Gastrocnemius medialis (tissue), 4 donors: ENCODE measurements at regions not wholly inside any gene's neighbourhood (a gene's known extent, or its start where the extent isn't known, plus 50 kb on each side); places are given as distances from the start of the nearest gene placed in this dataset.

ENCODE experiments used
- ATAC-seq, 2 donors: fragments of 150-250 bp; one replicate each; pipeline ENCODE4 v1.9.1; 2016
- DNase-seq, 2 donors: peaks; one replicate each; pipeline ENCODE4 v3.0.0-alpha.2; 2019
- H3K27ac ChIP-seq, 4 donors: fragments of 200-600 bp; sonication (generic); 1 replicate in 1 of 4; 2 replicates in 3 of 4; pipeline ENCODE4 v1.5.1; 2016 to 2018; ENCODE audit warnings: mild to moderate bottlenecking in 2 of 4, moderate library complexity in 1 of 4
- H3K27me3 ChIP-seq, 3 donors: fragments of 200-600 bp; sonication (generic) in 2 of 3; 1 replicate in 1 of 3; 2 replicates in 2 of 3; pipeline versions ENCODE4 v1.5.1 to v1.6.0; 2016 to 2019; ENCODE audit warnings: mild to moderate bottlenecking in 1 of 3, moderate library complexity in 1 of 3
- H3K36me3 ChIP-seq, 2 donors: fragments of 200-600 bp; sonication (generic) in 1 of 2; one replicate each; pipeline ENCODE4 v1.5.1; 2017 to 2018
- H3K4me1 ChIP-seq, 2 donors: fragments of 200-600 bp; sonication (generic) in 1 of 2; one replicate each; pipeline ENCODE4 v1.5.1; 2016 to 2017; ENCODE audit warnings: mild to moderate bottlenecking in 2 of 2
- H3K4me3 ChIP-seq, 4 donors: fragments of 200-600 bp; sonication (generic) in 3 of 4; 1 replicate in 1 of 4; 2 replicates in 3 of 4; pipeline ENCODE4 v1.5.1; 2016 to 2019; ENCODE audit warnings: mild to moderate bottlenecking in 2 of 4
- H3K9me3 ChIP-seq, 3 donors: fragments of 200-600 bp; sonication (generic) in 2 of 3; 1 replicate in 1 of 3; 2 replicates in 2 of 3; pipeline ENCODE4 v1.5.1; 2016 to 2019
- POLR2A ChIP-seq, 2 donors: fragments of 450-650 bp; IDR thresholded peaks; one replicate each; pipeline ENCODE4 v1.6.1; 2017; ENCODE audit warnings: antibody characterized with exemption in 2 of 2, mild to moderate bottlenecking in 2 of 2, moderate library complexity in 2 of 2
- in situ Hi-C, 4 donors: fragments of 200-750 bp; cut with MboI; loops; one replicate each; pipeline versions ENCODE4 v1.15.0 to v1.8.0; 2017; ENCODE audit warnings: low sequenced_read_pairs in 4 of 4
- intact Hi-C: fragments of 100-400 bp; cut with DNase I; formaldehyde crosslinking; loops from one replicate; pipeline ENCODE4 v1.15.1; 2023; ENCODE audit warnings: low total_unique reads
- TF ChIP-seq, protein P1 (sequence below), 5 experiments: fragments of 450-650 bp in 3 of 5; fragments of 200-600 bp in 2 of 5; sonication (generic) in 2 of 5; IDR thresholded peaks in 4 of 5; conservative IDR thresholded peaks in 1 of 5; 1 replicate in 4 of 5; 2 replicates in 1 of 5; pipeline ENCODE4 v1.5.1; 2016 to 2019; ENCODE audit warnings: antibody characterized with exemption in 5 of 5, mild to moderate bottlenecking in 3 of 5, moderate library complexity in 3 of 5

DNA sequence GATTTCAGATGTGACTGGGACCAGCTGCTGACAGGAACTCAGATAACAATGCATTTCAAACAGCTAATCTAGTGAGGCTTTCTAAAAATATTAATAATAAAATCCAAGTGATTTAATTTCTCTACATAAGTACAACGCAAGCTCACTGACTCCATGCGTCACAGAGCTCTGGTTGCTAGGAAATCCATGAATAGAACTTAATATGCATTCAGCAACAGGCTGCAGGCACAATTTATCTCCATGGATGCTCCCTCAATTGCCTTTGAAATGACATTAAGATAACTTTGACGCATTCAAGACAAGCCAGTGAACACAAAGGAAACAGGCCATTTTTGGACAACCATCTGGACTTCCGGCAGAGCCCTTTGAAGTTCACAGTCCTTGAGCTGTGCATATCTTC is 118.7 kb upstream of the COL1A2 start:
- intact Hi-C loops (no loop called here), in situ Hi-C loops (no loop called here)
- TF ChIP-seq, protein P1, sequence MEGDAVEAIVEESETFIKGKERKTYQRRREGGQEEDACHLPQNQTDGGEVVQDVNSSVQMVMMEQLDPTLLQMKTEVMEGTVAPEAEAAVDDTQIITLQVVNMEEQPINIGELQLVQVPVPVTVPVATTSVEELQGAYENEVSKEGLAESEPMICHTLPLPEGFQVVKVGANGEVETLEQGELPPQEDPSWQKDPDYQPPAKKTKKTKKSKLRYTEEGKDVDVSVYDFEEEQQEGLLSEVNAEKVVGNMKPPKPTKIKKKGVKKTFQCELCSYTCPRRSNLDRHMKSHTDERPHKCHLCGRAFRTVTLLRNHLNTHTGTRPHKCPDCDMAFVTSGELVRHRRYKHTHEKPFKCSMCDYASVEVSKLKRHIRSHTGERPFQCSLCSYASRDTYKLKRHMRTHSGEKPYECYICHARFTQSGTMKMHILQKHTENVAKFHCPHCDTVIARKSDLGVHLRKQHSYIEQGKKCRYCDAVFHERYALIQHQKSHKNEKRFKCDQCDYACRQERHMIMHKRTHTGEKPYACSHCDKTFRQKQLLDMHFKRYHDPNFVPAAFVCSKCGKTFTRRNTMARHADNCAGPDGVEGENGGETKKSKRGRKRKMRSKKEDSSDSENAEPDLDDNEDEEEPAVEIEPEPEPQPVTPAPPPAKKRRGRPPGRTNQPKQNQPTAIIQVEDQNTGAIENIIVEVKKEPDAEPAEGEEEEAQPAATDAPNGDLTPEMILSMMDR (IDR thresholded peaks at IDR 0.05 in 4 of 5, conservative IDR thresholded peaks at IDR 0.05 in 1 of 5), result no peak
- TF ChIP-seq POLR2A (IDR thresholded peaks at IDR 0.05), result no peak
- no peaks in the 10 kb centered on the region for H3K9me3 ChIP-seq
- no peak overlapping the region for H3K4me3 ChIP-seq
- ATAC-seq (no peak), DNase-seq (no peak)
- H3K27me3 ChIP-seq, result no peaks in the 10 kb centered on the region
- no peak overlapping the region for H3K27ac ChIP-seq
- H3K36me3 ChIP-seq, result no peaks in the 10 kb centered on the region
- no peaks in the 10 kb centered on the region for H3K4me1 ChIP-seq

DNA sequence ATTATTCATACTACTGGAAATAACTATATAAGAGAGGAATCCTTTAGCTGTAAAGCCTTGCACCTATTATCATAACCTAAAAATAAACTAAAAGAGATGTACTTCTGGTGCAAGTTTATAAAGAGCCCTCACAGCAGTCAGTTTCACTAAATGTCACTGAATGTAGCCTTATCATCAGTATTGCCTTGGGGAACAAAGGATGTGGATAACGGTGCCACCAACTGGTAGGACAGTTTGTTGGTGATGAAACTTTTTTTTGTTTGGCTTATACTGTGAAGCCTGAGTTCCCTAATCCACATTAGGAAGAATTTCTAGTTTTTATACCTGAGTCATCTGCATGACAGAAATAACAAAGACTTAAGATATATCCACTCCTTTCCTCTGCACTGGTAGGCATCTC is 117.9 kb upstream of the COL1A2 start:
- Histone ChIP-seq H3K9me3 (no peaks in the 10 kb centered on the region), H3K27ac (no peak overlapping the region), H3K4me3 (no peak overlapping the region), H3K27me3 (no peaks in the 10 kb centered on the region), H3K36me3 (no peaks in the 10 kb centered on the region), H3K4me1 (no peaks in the 10 kb centered on the region)
- intact Hi-C loops, result no loop called here
- TF ChIP-seq, protein P1 (IDR thresholded peaks at IDR 0.05 in 4 of 5, conservative IDR thresholded peaks at IDR 0.05 in 1 of 5), result no peak
- no peak for TF ChIP-seq POLR2A (IDR thresholded peaks at IDR 0.05)
- in situ Hi-C loops, result no loop called here
- no peak for DNase-seq
- no peak for ATAC-seq

DNA sequence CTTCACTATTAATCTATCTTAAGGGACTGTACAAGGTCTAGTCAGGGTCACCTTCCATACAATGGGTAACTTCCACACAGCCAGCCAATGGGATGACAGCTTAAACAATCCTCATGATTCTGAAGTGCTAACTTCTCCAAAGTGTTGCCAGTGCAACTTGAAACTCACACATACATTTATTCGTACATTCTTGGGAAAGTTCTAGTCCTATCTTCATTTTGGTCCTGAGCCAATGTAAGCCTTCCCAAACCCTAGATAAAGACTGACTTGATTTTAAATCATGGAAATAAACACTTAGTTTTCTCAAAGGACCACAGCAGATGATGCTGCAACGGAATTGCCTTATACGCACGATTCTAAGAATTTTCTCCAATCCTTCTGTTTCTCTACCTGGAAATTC is 117.5 kb upstream of the COL1A2 start:
- no peak for TF ChIP-seq POLR2A (IDR thresholded peaks at IDR 0.05)
- TF ChIP-seq, protein P1 (IDR thresholded peaks at IDR 0.05 in 4 of 5, conservative IDR thresholded peaks at IDR 0.05 in 1 of 5), result no peak
- ATAC-seq (no peak), DNase-seq (no peak)
- H3K27me3 ChIP-seq, result no peaks in the 10 kb centered on the region
- intact Hi-C loops, result no loop called here
- no peaks in the 10 kb centered on the region for H3K4me1 ChIP-seq
- in situ Hi-C loops, result no loop called here
- H3K4me3 ChIP-seq, result no peak overlapping the region
- H3K9me3 ChIP-seq, result no peaks in the 10 kb centered on the region
- H3K36me3 ChIP-seq, result no peaks in the 10 kb centered on the region
- H3K27ac ChIP-seq, result no peak overlapping the region

DNA sequence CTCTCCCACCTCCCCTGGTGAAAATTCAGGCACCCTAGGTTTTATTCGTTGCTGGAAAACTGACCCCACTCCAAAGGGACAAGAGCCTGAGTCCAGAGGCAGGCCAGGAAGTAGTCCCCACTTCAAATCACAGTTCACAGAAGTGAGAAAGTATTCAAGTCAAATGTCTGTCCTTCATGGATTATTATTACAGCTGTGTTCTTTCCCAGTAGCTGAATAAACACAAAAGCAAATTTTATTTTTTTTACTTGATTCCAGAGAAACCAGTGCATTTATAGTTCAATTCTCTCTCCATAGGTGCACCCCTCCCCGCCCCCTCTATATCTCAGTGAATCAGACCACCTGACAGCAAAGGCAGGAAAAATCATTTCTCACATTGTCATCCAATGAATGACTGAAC is 113.8 kb upstream of the COL1A2 start:
- intact Hi-C loops, result no loop called here
- Histone ChIP-seq H3K4me1 (no peaks in the 10 kb centered on the region), H3K4me3 (no peak overlapping the region), H3K36me3 (no peaks in the 10 kb centered on the region), H3K27me3 (no peaks in the 10 kb centered on the region), H3K9me3 (no peaks in the 10 kb centered on the region), H3K27ac (no peak overlapping the region)
- in situ Hi-C loops, result no loop called here
- DNase-seq (no peak), ATAC-seq (no peak)
- TF ChIP-seq, protein P1 (IDR thresholded peaks at IDR 0.05 in 4 of 5, conservative IDR thresholded peaks at IDR 0.05 in 1 of 5), result no peak
- no peak for TF ChIP-seq POLR2A (IDR thresholded peaks at IDR 0.05)

DNA sequence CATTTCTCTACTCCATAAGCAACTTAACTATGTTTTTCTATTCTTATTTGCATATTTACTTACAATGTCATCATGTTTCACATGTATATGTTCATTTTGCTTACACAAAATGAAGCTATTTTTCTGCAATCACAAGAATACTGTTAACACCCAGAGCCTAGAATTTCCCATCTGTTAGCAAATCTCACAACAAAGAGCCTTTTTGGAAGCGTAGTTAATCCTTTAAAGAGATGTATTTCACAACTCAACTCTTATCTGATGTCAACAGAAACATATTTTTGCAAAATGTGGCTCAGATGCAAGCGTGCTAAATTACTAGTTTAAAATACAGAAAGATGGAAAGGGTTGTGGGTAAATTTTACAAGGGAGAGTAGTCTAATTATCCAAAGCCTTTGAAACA is 110.6 kb upstream of the COL1A2 start:
- H3K4me3 ChIP-seq, result no peak overlapping the region
- no peaks in the 10 kb centered on the region for H3K36me3 ChIP-seq
- in situ Hi-C loops, result no loop called here
- DNase-seq, result no peak
- no peak for ATAC-seq
- no peaks in the 10 kb centered on the region for H3K4me1 ChIP-seq
- H3K27me3 ChIP-seq, result no peaks in the 10 kb centered on the region
- no peak for TF ChIP-seq POLR2A (IDR thresholded peaks at IDR 0.05)
- TF ChIP-seq, protein P1 (IDR thresholded peaks at IDR 0.05 in 4 of 5, conservative IDR thresholded peaks at IDR 0.05 in 1 of 5), result no peak
- no peak overlapping the region for H3K27ac ChIP-seq
- H3K9me3 ChIP-seq, result no peaks in the 10 kb centered on the region
- intact Hi-C loops, result no loop called here
